Erythroblast (primary cell): ENCODE measurements at regions not wholly inside any gene's neighbourhood (a gene's known extent, or its start where the extent isn't known, plus 50 kb on each side); places are given as distances from the start of the nearest gene placed in this dataset.

ENCODE experiments used
- GATA1 ChIP-seq: IDR thresholded peaks from 2 replicates; pipeline ENCODE4 v1.6.1; 2011; ENCODE audit warnings: low read depth, mild to moderate bottlenecking, control low read depth, low read length, moderate library complexity
- POLR2A ChIP-seq: IDR thresholded peaks from 2 replicates; pipeline ENCODE4 v1.6.1; 2011; ENCODE audit warnings: mild to moderate bottlenecking, low read length

DNA sequence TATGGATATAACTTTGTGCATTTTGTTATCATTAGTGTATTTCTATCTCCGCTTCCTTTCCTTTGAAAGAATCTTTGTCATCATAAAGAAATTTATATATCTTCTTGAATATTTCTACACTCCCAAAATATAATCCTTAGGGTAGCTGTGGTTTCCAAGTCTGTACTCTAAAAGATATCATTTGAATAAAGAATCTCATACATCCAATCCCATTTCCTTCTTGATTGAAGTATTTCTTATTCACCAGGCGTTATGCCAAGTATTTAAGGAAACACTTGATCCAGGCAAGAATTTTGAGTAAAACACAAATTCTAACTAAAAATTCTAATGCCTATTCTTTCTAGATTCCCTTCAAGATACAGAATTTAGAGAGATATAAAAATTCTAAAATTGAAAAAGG lies 821.8 kb downstream of the GALC start:
- no peak for TF ChIP-seq POLR2A
- TF ChIP-seq GATA1, result no peak
